ENCODE measurements at regions not wholly inside any gene's neighbourhood (a gene's known extent, or its start where the extent isn't known, plus 50 kb on each side); places are given as distances from the start of the nearest gene placed in this dataset.

- Histone ChIP-seq H3K23ac (ENCODE audit: insufficient read length) (no peak overlapping the region), H3K27ac (ENCODE audit: low read depth, low read length) (no peak overlapping the region), H3K23me2 (ENCODE audit: low read depth, low read length) (no peaks in the 10 kb centered on the region), H2AFZ (ENCODE audit: low read length) (no peak overlapping the region), H3K4me2 (ENCODE audit: insufficient read depth in 1 of 2, low read depth in 2 of 2, low read length in 2 of 2) (no peak overlapping the region), H3K79me1 (ENCODE audit: low read depth, low read length) (no peaks in the 10 kb centered on the region), H3K79me2 (ENCODE audit: control insufficient read depth in 1 of 2, insufficient read depth in 2 of 2, low read length in 2 of 2) (no peaks in the 10 kb centered on the region), H4K91ac (replicated peaks; ENCODE audit: insufficient read length, low read length) (no peak overlapping the region), H3K4ac (replicated peaks; ENCODE audit: insufficient read length, low read depth, low read length) (no peak overlapping the region), H3K36me3 (ENCODE audit: control insufficient read depth in 2 of 4, insufficient read depth in 4 of 4, low read length in 3 of 4) (no peaks in the 10 kb centered on the region), H3K4me3 (ENCODE audit: extremely low read depth in 1 of 4, insufficient read depth in 2 of 4, low read depth in 3 of 4, low read length in 4 of 4) (no peak overlapping the region), H2BK20ac (ENCODE audit: low read length) (no peak overlapping the region; the same call in 1 of the 2 replicates), H4K20me1 (replicated peaks in 1 of 2; ENCODE audit: control insufficient read depth in 1 of 2, insufficient read depth in 2 of 2, low read length in 2 of 2) (no peaks in the 10 kb centered on the region), H4K8ac (ENCODE audit: extremely low read depth, insufficient read depth, low read length) (no peak overlapping the region), H2BK120ac (replicated peaks; ENCODE audit: low read depth, low read length) (no peak overlapping the region), H3K9me3 (ENCODE audit: insufficient read depth in 2 of 2, low read depth in 1 of 2, low read length in 1 of 2) (no peaks in the 10 kb centered on the region), H4K5ac (ENCODE audit: insufficient read length, low read depth, low read length) (no peak overlapping the region), H3K18ac (ENCODE audit: extremely low read depth, low read length) (no peak overlapping the region), H3K9ac (replicated peaks in 1 of 4; ENCODE audit: extremely low read depth in 1 of 4, low read depth in 3 of 4, low read length in 3 of 4) (no peak overlapping the region), H2BK12ac (ENCODE audit: low read depth, low read length) (no peak overlapping the region), H3K14ac (ENCODE audit: insufficient read length) (no peak overlapping the region), H2BK15ac (ENCODE audit: low read length) (no peak overlapping the region), H2AK5ac (ENCODE audit: low read depth, low read length) (no peak overlapping the region), H2BK5ac (ENCODE audit: low read depth, low read length) (no peak overlapping the region), H3K27me3 (replicated peaks in 1 of 4; ENCODE audit: control insufficient read depth in 3 of 4, extremely low read depth in 1 of 4, insufficient read depth in 3 of 4, low read length in 3 of 4) (no peaks in the 10 kb centered on the region), H3K56ac (replicated peaks; ENCODE audit: insufficient read length, low read depth, low read length) (no peak overlapping the region), H3K4me1 (replicated peaks in 1 of 4; ENCODE audit: control insufficient read depth in 3 of 4, insufficient read depth in 4 of 4, low read length in 3 of 4) (peaks cover 7 to 23% (median 13%) of the 10 kb centered on the region in 4 experiments; a peak in 6 of 7 replicates)
- ChIA-PET POLR2A (ENCODE audit: partially characterized antibody) (no interaction called here), CTCF (ENCODE audit: partially characterized antibody) (interaction anchor here (1.1 to 1.5 kb wide), 3 partner anchors 10 to 42 kb away, joined by 3 to 4 read pairs (median 4); no protein-coding TSS in a partner anchor)
- TF ChIP-seq KDM4A (IDR thresholded peaks at IDR 0.05; ENCODE audit: low read depth, low read length, severe bottlenecking) = no peak
- TF ChIP-seq HDAC6 (IDR thresholded peaks at IDR 0.05; ENCODE audit: low read depth, low read length) = no peak
- TF ChIP-seq CBX5 (IDR thresholded peaks at IDR 0.05; ENCODE audit: low read depth, low read length) = no peak
- no peak for TF ChIP-seq EGR1 (IDR thresholded peaks at IDR 0.05; ENCODE audit: borderline replicate concordance, low read depth, low read length)
- no peak for TF ChIP-seq FOSL1 (IDR thresholded peaks at IDR 0.05; ENCODE audit: insufficient read depth, low read depth, low read length)
- no peak for TF ChIP-seq E2F6 (IDR thresholded peaks at IDR 0.05)
- no peak for TF ChIP-seq SP2 (IDR thresholded peaks at IDR 0.05; ENCODE audit: low read length)
- TF ChIP-seq CREB1 (IDR thresholded peaks at IDR 0.05) = no peak
- TF ChIP-seq TBP (IDR thresholded peaks at IDR 0.05; ENCODE audit: low read depth, low read length) = no peak
- TF ChIP-seq USF2 (IDR thresholded peaks at IDR 0.05; ENCODE audit: low read length) = no peak
- no peak for TF ChIP-seq BRCA1 (IDR thresholded peaks at IDR 0.05; ENCODE audit: low read depth, low read length)
- TF ChIP-seq SP1 (IDR thresholded peaks at IDR 0.05; ENCODE audit: low read depth, low read length) = no peak
- no peak for TF ChIP-seq RNF2 (IDR thresholded peaks at IDR 0.05; ENCODE audit: borderline replicate concordance, low read depth, low read length, missing control alignments, poor library complexity, severe bottlenecking)
- TF ChIP-seq ZNF274 (IDR thresholded peaks at IDR 0.05; ENCODE audit: borderline replicate concordance, extremely low read depth, low read length) = no peak
- no peak for DNase-seq (ENCODE audit: low read depth in 1 of 2, low spot score in 2 of 2)
- FAIRE-seq = no peak
- WGBS, 2 experiments (ENCODE audit: extremely low coverage in 1 of 2, insufficient coverage in 1 of 2, insufficient read length in 1 of 2, insufficient replicate concordance in 2 of 2, low coverage in 1 of 2, low lambda C conversion rate in 2 of 2, missing lambda C conversion rate in 1 of 2) = 45% methylated on average over 3 of the region's 3 CpGs; no CpG with 5 or more reads in 1 of the 2 experiments
These were observed 489.0 kb upstream of the AUTS2 start for GRCh38 chr7:69109246-69109645.

Data from H1 (cell line).